Glomerular endothelial cell (primary cell): ENCODE measurements at regions not wholly inside any gene's neighbourhood (a gene's known extent, or its start where the extent isn't known, plus 50 kb on each side); places are given as distances from the start of the nearest gene placed in this dataset.
"Not testable (repeated sequence)": the region's sequence is repeated elsewhere in the genome, so short reads cannot be mapped to it uniquely, and the experiment has no call there.

ENCODE experiments used
- DNase-seq: peaks from one replicate; pipeline ENCODE4 v3.0.0-alpha.2; 2011; ENCODE audit warnings: low read depth, low spot score; ENCODE audit errors: extremely low read depth

- no peak for DNase-seq
Observed at GRCh38 chr9:102032614-102033013, 294.2 kb upstream of the GRIN3A start.

- DNase-seq: no peak
Observed at GRCh38 chr9:102000956-102001355, 262.5 kb upstream of the GRIN3A start.

GRCh38 chr9:101999441-101999840 lies 261.0 kb upstream of the GRIN3A start:
- no peak for DNase-seq

GRCh38 chr9:101995231-101995630 lies 256.8 kb upstream of the GRIN3A start:
- DNase-seq: no peak

- DNase-seq: no peak
Observed at GRCh38 chr9:101993771-101994170, 255.3 kb upstream of the GRIN3A start.

- no peak for DNase-seq
Observed at GRCh38 chr9:101991926-101992325, 253.5 kb upstream of the GRIN3A start.

- DNase-seq: no peak
Observed at GRCh38 chr9:101977614-101978210, 239.3 kb upstream of the GRIN3A start.

GRCh38 chr9:101970609-101971008 lies 232.2 kb upstream of the GRIN3A start:
- DNase-seq: no peak

- no peak for DNase-seq
Observed at GRCh38 chr9:101968392-101968791, 229.9 kb upstream of the GRIN3A start.

- no peak for DNase-seq
Observed at GRCh38 chr9:101966691-101967090, 228.2 kb upstream of the GRIN3A start.

- no peak for DNase-seq
Observed at GRCh38 chr9:101957705-101958104, 219.3 kb upstream of the GRIN3A start.

- DNase-seq: no peak
Observed at GRCh38 chr9:101951598-101951997, 213.2 kb upstream of the GRIN3A start.

GRCh38 chr9:101931756-101932155 lies 193.3 kb upstream of the GRIN3A start:
- no peak for DNase-seq

- DNase-seq: no peak
Observed at GRCh38 chr9:101930783-101931182, 192.3 kb upstream of the GRIN3A start.

GRCh38 chr9:101925498-101925897 lies 187.1 kb upstream of the GRIN3A start:
- DNase-seq: no peak

GRCh38 chr9:101923451-101923850 lies 185.0 kb upstream of the GRIN3A start:
- no peak for DNase-seq

GRCh38 chr9:101916948-101917347 lies 178.5 kb upstream of the GRIN3A start:
- DNase-seq: not testable (repeated sequence)

- no peak for DNase-seq
Observed at GRCh38 chr9:101915482-101915881, 177.0 kb upstream of the GRIN3A start.

- no peak for DNase-seq
Observed at GRCh38 chr9:101912698-101913097, 174.3 kb upstream of the GRIN3A start.

- no peak for DNase-seq
Observed at GRCh38 chr9:101907466-101907865, 169.0 kb upstream of the GRIN3A start.

- DNase-seq: no peak
Observed at GRCh38 chr9:101904845-101905244, 166.4 kb upstream of the GRIN3A start.

- no peak for DNase-seq
Observed at GRCh38 chr9:101902051-101902450, 163.6 kb upstream of the GRIN3A start.

GRCh38 chr9:101897196-101897595 lies 158.7 kb upstream of the GRIN3A start:
- no peak for DNase-seq
